Astrocyte (in vitro differentiated cells and primary cell): ENCODE measurements at regions not wholly inside any gene's neighbourhood (a gene's known extent, or its start where the extent isn't known, plus 50 kb on each side); places are given as distances from the start of the nearest gene placed in this dataset.

ENCODE experiments used
- CTCF ChIP-seq: IDR thresholded peaks from 2 replicates; pipeline ENCODE4 v1.5.1; 2011; ENCODE audit warnings: low read depth, mild to moderate bottlenecking, inconsistent platforms, low read length, moderate library complexity; ENCODE audit not compliant: insufficient read depth
- EZH2 ChIP-seq: IDR thresholded peaks from 2 replicates; pipeline ENCODE4 v1.6.1; 2012; ENCODE audit warnings: mild to moderate bottlenecking, low read length, inconsistent platforms; ENCODE audit not compliant: insufficient read depth

DNA sequence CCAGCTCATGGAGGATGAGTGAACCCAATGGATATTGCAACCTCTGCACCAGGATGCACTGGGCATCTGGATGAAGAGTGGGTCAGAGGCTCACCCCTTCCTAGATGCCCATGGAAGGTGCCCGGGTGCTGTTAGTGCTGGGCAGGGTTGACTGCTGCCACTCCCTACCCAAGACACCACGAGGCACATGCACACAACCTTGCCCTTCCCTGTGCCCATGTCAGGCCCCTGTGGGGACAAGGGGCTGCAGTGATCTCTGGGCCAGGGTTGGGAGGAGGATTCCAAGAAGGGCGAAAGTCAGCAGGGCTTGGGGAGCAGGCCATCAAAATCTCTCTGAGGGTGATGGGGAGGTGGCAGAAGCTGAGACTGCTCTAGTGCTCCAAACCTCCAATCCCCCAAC lies 309.7 kb upstream of the ST6GAL2 start:
- no peak for TF ChIP-seq CTCF
- no peak for TF ChIP-seq EZH2
